ENCODE measurements at regions not wholly inside any gene's neighbourhood (a gene's known extent, or its start where the extent isn't known, plus 50 kb on each side); places are given as distances from the start of the nearest gene placed in this dataset.
"Not testable (repeated sequence)": the region's sequence is repeated elsewhere in the genome, so short reads cannot be mapped to it uniquely, and the experiment has no call there.

DNA sequence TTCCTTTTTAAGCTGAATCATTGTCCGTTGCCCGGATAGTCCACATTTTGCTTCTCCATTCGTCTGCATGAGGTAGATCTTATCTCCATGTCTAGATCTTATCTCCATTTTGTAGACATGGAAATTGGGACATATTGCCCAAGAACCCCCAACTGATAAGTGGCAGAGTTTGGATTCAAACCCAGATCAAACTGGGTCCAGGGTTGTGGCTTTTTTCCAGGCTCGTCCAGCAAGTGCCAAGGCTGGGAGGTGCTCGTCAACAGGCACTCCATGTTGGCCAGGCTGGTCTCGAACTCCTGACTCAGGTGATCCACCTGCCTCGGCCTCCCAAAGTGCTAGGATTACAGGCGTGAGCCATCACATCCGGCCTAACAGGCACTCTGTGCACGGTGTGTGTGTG lies 4082.3 kb upstream of the TPTE start:
- H3K9me3 ChIP-seq; H3K27me3 Mint-ChIP-seq; H3K9me3 Mint-ChIP-seq; ATAC-seq (replicated peaks in 1 of 4); POLR2A ChIA-PET; H3K36me3 Mint-ChIP-seq; H3K4me1 Mint-ChIP-seq; H3K27ac ChIP-seq (ENCODE audit: low read length); H3K36me3 ChIP-seq (ENCODE audit: control insufficient read depth in 2 of 2, extremely low read depth in 1 of 2, insufficient read depth in 1 of 2, low read length in 1 of 2); H3K27me3 ChIP-seq (replicated peaks in 1 of 2; ENCODE audit: control insufficient read depth in 2 of 2, extremely low read depth in 1 of 2, insufficient read depth in 2 of 2, low read length in 1 of 2); H3K4me3 Mint-ChIP-seq; DNase-seq; CTCF ChIA-PET; H3K4me3 ChIP-seq (ENCODE audit: control insufficient read depth in 1 of 2, extremely low read depth in 1 of 2, low read length in 1 of 2); H3K27ac Mint-ChIP-seq: not testable (repeated sequence)
- WGBS (ENCODE audit: insufficient coverage) = no CpG with 5 or more reads among the region's 10 CpGs
- H3K4me1 ChIP-seq (ENCODE audit: control insufficient read depth in 1 of 2, extremely low read depth in 1 of 2, insufficient read depth in 2 of 2, low read length in 2 of 2) = peaks cover 0 to 10% of the 10 kb centered on the region in 2 experiments

DNA sequence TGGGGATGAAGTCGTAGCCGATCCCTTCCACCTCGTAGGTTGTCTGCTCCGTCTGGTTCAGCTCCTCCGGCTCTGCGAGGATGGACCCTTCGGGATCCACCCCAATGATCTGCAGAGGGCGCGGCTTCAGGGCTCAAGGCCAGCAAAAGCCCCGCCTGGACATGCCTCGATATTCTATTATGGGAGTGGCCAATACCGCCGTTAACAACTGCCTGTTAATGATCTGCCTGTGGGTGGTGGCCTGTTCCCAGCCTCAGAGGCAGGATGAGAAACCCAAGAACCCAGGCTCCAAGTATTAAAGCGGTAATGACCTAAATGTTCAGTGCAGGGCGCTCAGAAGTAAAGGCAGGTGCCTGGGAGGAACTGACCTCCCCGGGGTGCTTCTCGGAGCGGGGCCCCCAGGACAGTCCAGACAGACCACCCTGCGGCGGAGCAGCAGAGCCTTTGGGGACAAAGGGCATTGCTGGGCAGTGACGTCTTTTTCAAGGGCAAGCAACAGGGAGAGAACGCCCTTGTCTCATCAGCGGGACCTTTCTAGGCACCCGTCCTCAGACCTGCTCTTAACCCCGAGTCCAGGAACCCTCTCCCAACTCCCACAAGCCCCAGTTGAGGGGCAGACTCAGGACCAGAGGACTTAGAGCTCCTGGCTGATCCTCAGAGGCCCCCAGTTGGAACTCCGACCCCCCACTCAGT lies 4066.6 kb upstream of the TPTE start:
- WGBS (ENCODE audit: insufficient coverage) = no CpG with 5 or more reads among the region's 26 CpGs
- H3K4me3 Mint-ChIP-seq; H3K36me3 Mint-ChIP-seq; CTCF ChIA-PET; ATAC-seq (replicated peaks in 1 of 4); H3K27ac Mint-ChIP-seq; POLR2A ChIA-PET; DNase-seq; H3K27me3 ChIP-seq (replicated peaks in 1 of 2; ENCODE audit: control insufficient read depth in 2 of 2, extremely low read depth in 1 of 2, insufficient read depth in 2 of 2, low read length in 1 of 2); H3K9me3 ChIP-seq; H3K4me1 ChIP-seq (ENCODE audit: control insufficient read depth in 1 of 2, extremely low read depth in 1 of 2, insufficient read depth in 2 of 2, low read length in 2 of 2); H3K27ac ChIP-seq (ENCODE audit: low read length); H3K9me3 Mint-ChIP-seq; H3K4me1 Mint-ChIP-seq; H3K27me3 Mint-ChIP-seq; H3K36me3 ChIP-seq (ENCODE audit: control insufficient read depth in 2 of 2, extremely low read depth in 1 of 2, insufficient read depth in 1 of 2, low read length in 1 of 2); H3K4me3 ChIP-seq (ENCODE audit: control insufficient read depth in 1 of 2, extremely low read depth in 1 of 2, low read length in 1 of 2): not testable (repeated sequence)

DNA sequence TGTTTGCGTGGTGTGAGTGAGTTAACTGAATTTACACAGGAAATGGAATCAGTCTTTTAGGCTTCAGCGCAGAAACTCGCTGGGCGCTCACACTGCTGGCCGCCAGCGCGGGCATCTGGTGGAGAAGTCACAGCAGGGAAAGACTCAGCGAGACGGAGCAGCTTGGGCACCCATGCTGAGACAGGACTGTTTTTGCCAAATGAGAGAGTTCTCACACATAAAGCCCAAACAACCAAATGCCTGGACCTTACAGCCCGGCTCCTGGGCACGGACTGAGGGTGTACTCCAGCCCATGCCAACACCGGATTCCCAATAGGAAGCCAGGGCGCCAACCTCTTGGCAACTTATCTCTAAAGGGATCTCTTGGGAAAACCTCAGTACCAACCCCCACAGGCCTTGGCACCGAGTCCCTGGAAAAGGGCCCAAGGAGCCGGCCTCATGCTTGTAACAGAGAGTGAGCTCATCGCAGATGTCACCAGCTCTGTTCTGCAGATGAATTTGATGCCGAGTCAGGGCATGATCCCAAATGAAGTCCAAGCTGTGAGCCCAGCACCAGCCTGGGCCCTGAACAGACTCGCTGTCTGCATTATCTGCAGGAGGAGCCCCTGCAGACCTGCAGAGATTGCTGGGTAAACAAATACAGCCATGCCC lies 4065.2 kb upstream of the TPTE start:
- H3K9me3 Mint-ChIP-seq; H3K27ac Mint-ChIP-seq; H3K4me1 Mint-ChIP-seq; CTCF ChIA-PET; ATAC-seq (replicated peaks in 1 of 4); DNase-seq; H3K4me3 Mint-ChIP-seq; H3K4me1 ChIP-seq (ENCODE audit: control insufficient read depth in 1 of 2, extremely low read depth in 1 of 2, insufficient read depth in 2 of 2, low read length in 2 of 2); H3K27ac ChIP-seq (ENCODE audit: low read length); H3K9me3 ChIP-seq; H3K27me3 Mint-ChIP-seq; H3K36me3 ChIP-seq (ENCODE audit: control insufficient read depth in 2 of 2, extremely low read depth in 1 of 2, insufficient read depth in 1 of 2, low read length in 1 of 2); POLR2A ChIA-PET; H3K27me3 ChIP-seq (replicated peaks in 1 of 2; ENCODE audit: control insufficient read depth in 2 of 2, extremely low read depth in 1 of 2, insufficient read depth in 2 of 2, low read length in 1 of 2); H3K36me3 Mint-ChIP-seq; H3K4me3 ChIP-seq (ENCODE audit: control insufficient read depth in 1 of 2, extremely low read depth in 1 of 2, low read length in 1 of 2): not testable (repeated sequence)
- no CpG with 5 or more reads among the region's 18 CpGs for WGBS (ENCODE audit: insufficient coverage)

DNA sequence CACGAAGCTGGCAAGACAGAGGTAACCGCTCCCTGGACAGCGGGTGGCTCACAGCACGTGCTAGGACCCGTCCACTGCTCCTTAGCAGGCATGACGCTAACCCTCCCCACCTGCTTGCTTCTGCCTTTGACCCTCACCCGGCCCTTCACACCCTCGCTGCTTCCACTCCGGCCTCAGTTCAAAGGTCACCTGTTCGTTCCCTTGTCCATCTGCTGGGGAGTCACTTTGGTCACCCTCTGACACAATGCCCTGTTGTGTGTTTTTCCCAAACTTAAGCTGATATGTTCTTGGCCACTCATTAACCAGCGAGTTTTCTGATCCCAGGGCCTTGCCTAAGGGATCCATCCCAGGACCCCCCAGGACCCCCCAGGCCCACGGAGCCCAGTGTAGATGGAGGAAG lies 4061.6 kb upstream of the TPTE start:
- no CpG with 5 or more reads among the region's 12 CpGs for WGBS (ENCODE audit: insufficient coverage)
- H3K4me3 Mint-ChIP-seq; H3K4me1 ChIP-seq (ENCODE audit: control insufficient read depth in 1 of 2, extremely low read depth in 1 of 2, insufficient read depth in 2 of 2, low read length in 2 of 2); DNase-seq; H3K4me1 Mint-ChIP-seq; H3K36me3 Mint-ChIP-seq; CTCF ChIA-PET; H3K27me3 ChIP-seq (replicated peaks in 1 of 2; ENCODE audit: control insufficient read depth in 2 of 2, extremely low read depth in 1 of 2, insufficient read depth in 2 of 2, low read length in 1 of 2); H3K27me3 Mint-ChIP-seq; H3K9me3 ChIP-seq; H3K36me3 ChIP-seq (ENCODE audit: control insufficient read depth in 2 of 2, extremely low read depth in 1 of 2, insufficient read depth in 1 of 2, low read length in 1 of 2); H3K9me3 Mint-ChIP-seq; ATAC-seq (replicated peaks in 1 of 4); H3K27ac ChIP-seq (ENCODE audit: low read length); H3K27ac Mint-ChIP-seq; H3K4me3 ChIP-seq (ENCODE audit: control insufficient read depth in 1 of 2, extremely low read depth in 1 of 2, low read length in 1 of 2); POLR2A ChIA-PET: not testable (repeated sequence)

GRCh38 chr21:6461358-6461757 lies 4060.0 kb upstream of the TPTE start:
- H3K27ac Mint-ChIP-seq; H3K9me3 Mint-ChIP-seq; H3K27me3 ChIP-seq (replicated peaks in 1 of 2; ENCODE audit: control insufficient read depth in 2 of 2, extremely low read depth in 1 of 2, insufficient read depth in 2 of 2, low read length in 1 of 2); H3K27me3 Mint-ChIP-seq; H3K9me3 ChIP-seq; H3K4me1 ChIP-seq (ENCODE audit: control insufficient read depth in 1 of 2, extremely low read depth in 1 of 2, insufficient read depth in 2 of 2, low read length in 2 of 2); H3K36me3 Mint-ChIP-seq; POLR2A ChIA-PET; H3K4me1 Mint-ChIP-seq; H3K27ac ChIP-seq (ENCODE audit: low read length); ATAC-seq (replicated peaks in 1 of 4); H3K36me3 ChIP-seq (ENCODE audit: control insufficient read depth in 2 of 2, extremely low read depth in 1 of 2, insufficient read depth in 1 of 2, low read length in 1 of 2); H3K4me3 Mint-ChIP-seq; DNase-seq; H3K4me3 ChIP-seq (ENCODE audit: control insufficient read depth in 1 of 2, extremely low read depth in 1 of 2, low read length in 1 of 2); CTCF ChIA-PET: not testable (repeated sequence)
- no CpG with 5 or more reads among the region's 10 CpGs for WGBS (ENCODE audit: insufficient coverage)

DNA sequence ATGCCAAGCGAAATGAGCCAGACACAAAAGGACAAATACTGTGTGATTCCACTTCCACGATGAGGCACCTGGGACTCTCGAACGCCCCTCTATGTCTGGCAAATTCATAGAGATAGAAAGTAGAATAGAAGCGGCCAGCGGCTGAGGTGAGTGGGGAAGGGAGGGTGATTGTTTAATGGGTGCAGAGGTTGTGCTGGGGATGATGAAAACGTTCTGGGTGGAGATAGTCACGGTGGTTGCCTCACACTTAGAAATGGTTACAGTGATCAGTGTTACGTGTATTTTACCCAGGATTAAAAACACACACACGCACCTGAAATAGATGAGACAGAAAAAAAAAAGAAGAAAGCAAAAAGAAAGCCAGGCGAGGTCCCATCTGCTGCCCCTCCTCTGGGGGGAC lies 4057.0 kb upstream of the TPTE start:
- H3K4me3 ChIP-seq (ENCODE audit: control insufficient read depth in 1 of 2, extremely low read depth in 1 of 2, low read length in 1 of 2); H3K4me1 ChIP-seq (ENCODE audit: control insufficient read depth in 1 of 2, extremely low read depth in 1 of 2, insufficient read depth in 2 of 2, low read length in 2 of 2); H3K9me3 Mint-ChIP-seq; POLR2A ChIA-PET; H3K36me3 ChIP-seq (ENCODE audit: control insufficient read depth in 2 of 2, extremely low read depth in 1 of 2, insufficient read depth in 1 of 2, low read length in 1 of 2); H3K27ac Mint-ChIP-seq; H3K27me3 Mint-ChIP-seq; H3K27me3 ChIP-seq (replicated peaks in 1 of 2; ENCODE audit: control insufficient read depth in 2 of 2, extremely low read depth in 1 of 2, insufficient read depth in 2 of 2, low read length in 1 of 2); ATAC-seq (replicated peaks in 1 of 4); H3K36me3 Mint-ChIP-seq; H3K27ac ChIP-seq (ENCODE audit: low read length); H3K4me3 Mint-ChIP-seq; DNase-seq; H3K4me1 Mint-ChIP-seq; CTCF ChIA-PET; H3K9me3 ChIP-seq: not testable (repeated sequence)
- WGBS (ENCODE audit: insufficient coverage) = no CpG with 5 or more reads among the region's 11 CpGs

All from T-cell (primary cell).